ENCODE measurements at regions not wholly inside any gene's neighbourhood (a gene's known extent, or its start where the extent isn't known, plus 50 kb on each side); places are given as distances from the start of the nearest gene placed in this dataset.

DNA sequence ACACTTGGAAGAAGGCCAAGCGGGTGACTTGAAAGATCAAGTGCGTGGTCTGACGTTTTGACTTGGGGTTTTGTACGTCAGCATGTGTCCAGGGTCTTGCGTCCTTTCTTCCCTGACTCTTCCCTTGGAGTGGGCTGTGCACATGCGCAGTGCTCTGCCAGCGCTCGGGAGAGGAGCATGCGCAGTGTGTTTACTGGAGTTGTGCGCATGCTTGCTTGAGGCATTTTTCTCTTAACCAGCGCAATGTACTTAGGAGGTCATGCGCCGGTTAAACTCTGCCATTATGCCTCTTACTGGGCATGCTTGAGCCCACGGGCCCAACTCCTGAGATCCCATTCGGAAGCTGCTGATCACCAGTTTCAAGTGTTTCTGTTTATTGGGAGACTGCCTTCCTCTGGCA is 242.5 kb upstream of the AJAP1 start:
- H4K5ac ChIP-seq (ENCODE audit: low read depth, low read length): no peak overlapping the region
- H2BK120ac ChIP-seq (ENCODE audit: low read depth, low read length): no peak overlapping the region
- H3K4me1 ChIP-seq (ENCODE audit: control insufficient read depth, insufficient read depth, low read length): no peaks in the 10 kb centered on the region
- H3K79me1 ChIP-seq (ENCODE audit: low read depth in 1 of 2, low read length in 2 of 2): no peaks in the 10 kb centered on the region
- no peak overlapping the region for H3K4me2 ChIP-seq (ENCODE audit: low read depth, low read length)
- no peak overlapping the region for H3K9ac ChIP-seq (ENCODE audit: low read depth, low read length)
- no peak overlapping the region for H2AK5ac ChIP-seq (ENCODE audit: low read depth, low read length)
- H4K91ac ChIP-seq (ENCODE audit: insufficient read depth, low read depth, low read length): no peak overlapping the region
- TF ChIP-seq MAFK (IDR thresholded peaks at IDR 0.05; ENCODE audit: low read depth, low read length) (no peak), MXI1 (IDR thresholded peaks at IDR 0.05; ENCODE audit: borderline replicate concordance, low read depth, low read length) (no peak), BHLHE40 (IDR thresholded peaks at IDR 0.05; ENCODE audit: low read depth, low read length) (no peak), CEBPB (IDR thresholded peaks at IDR 0.05; ENCODE audit: low read depth, low read length) (no peak), NFE2L2 (IDR thresholded peaks at IDR 0.05; ENCODE audit: low read depth, low read length) (no peak), POLR2A (IDR thresholded peaks at IDR 0.05; ENCODE audit: low read depth, low read length) (no peak), FOS (IDR thresholded peaks at IDR 0.05; ENCODE audit: low read depth, low read length) (no peak)
- TF ChIP-seq, protein P1, sequence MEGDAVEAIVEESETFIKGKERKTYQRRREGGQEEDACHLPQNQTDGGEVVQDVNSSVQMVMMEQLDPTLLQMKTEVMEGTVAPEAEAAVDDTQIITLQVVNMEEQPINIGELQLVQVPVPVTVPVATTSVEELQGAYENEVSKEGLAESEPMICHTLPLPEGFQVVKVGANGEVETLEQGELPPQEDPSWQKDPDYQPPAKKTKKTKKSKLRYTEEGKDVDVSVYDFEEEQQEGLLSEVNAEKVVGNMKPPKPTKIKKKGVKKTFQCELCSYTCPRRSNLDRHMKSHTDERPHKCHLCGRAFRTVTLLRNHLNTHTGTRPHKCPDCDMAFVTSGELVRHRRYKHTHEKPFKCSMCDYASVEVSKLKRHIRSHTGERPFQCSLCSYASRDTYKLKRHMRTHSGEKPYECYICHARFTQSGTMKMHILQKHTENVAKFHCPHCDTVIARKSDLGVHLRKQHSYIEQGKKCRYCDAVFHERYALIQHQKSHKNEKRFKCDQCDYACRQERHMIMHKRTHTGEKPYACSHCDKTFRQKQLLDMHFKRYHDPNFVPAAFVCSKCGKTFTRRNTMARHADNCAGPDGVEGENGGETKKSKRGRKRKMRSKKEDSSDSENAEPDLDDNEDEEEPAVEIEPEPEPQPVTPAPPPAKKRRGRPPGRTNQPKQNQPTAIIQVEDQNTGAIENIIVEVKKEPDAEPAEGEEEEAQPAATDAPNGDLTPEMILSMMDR (conservative IDR thresholded peaks at IDR 0.05; ENCODE audit: low read depth, low read length): no peak
- TF ChIP-seq, protein P2, sequence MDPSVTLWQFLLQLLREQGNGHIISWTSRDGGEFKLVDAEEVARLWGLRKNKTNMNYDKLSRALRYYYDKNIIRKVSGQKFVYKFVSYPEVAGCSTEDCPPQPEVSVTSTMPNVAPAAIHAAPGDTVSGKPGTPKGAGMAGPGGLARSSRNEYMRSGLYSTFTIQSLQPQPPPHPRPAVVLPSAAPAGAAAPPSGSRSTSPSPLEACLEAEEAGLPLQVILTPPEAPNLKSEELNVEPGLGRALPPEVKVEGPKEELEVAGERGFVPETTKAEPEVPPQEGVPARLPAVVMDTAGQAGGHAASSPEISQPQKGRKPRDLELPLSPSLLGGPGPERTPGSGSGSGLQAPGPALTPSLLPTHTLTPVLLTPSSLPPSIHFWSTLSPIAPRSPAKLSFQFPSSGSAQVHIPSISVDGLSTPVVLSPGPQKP (IDR thresholded peaks at IDR 0.05; ENCODE audit: borderline replicate concordance, low read depth, low read length): no peak
- H2BK20ac ChIP-seq (ENCODE audit: low read depth, low read length): no peak overlapping the region
- H3K18ac ChIP-seq (ENCODE audit: low read depth, low read length): no peak overlapping the region
- CTCF ChIA-PET: no interaction called here
- H4K8ac ChIP-seq (ENCODE audit: low read depth in 2 of 2, low read length in 2 of 2): no peak overlapping the region
- no peak overlapping the region for H3K27ac ChIP-seq (ENCODE audit: insufficient read depth, low read length)
- no peak overlapping the region for H2AFZ ChIP-seq (replicated peaks; ENCODE audit: low read length, poor library complexity)
- no TSS peak for BruUV-seq (replicated peaks)
- no peaks in the 10 kb centered on the region for H3K36me3 ChIP-seq (ENCODE audit: control insufficient read depth, insufficient read depth, low read length)
- dilution Hi-C loops (cut with HindIII; ENCODE audit: low sequenced_read_pairs, unreplicated experiment): no loop called here
- no peak overlapping the region for H3K14ac ChIP-seq (replicated peaks; ENCODE audit: low read depth, low read length)
- in situ Hi-C loops (cut with MboI; ENCODE audit: low sequenced_read_pairs): no loop called here
- no peak overlapping the region for H2BK5ac ChIP-seq (ENCODE audit: low read depth, low read length, poor library complexity, severe bottlenecking)
- POLR2A ChIA-PET (ENCODE audit: unreplicated experiment): no interaction called here
- no peak overlapping the region for H2BK15ac ChIP-seq (ENCODE audit: low read depth, low read length)
- no peaks in the 10 kb centered on the region for H3K9me1 ChIP-seq (ENCODE audit: insufficient read depth, low read length)
- no peak overlapping the region for H3K23ac ChIP-seq (ENCODE audit: low read depth, low read length)
- no peak overlapping the region for H3K4ac ChIP-seq (ENCODE audit: low read depth, low read length)
- ATAC-seq (ENCODE audit: low read depth) (no peak), DNase-seq (no peak)
- intact Hi-C loops (cut with micrococcal nuclease): no loop called here
- H3K9me3 ChIP-seq (ENCODE audit: control insufficient read depth, insufficient read depth, low read length): peaks cover 27% of the 10 kb centered on the region
- H4K20me1 ChIP-seq (ENCODE audit: insufficient read depth, low read length): no peaks in the 10 kb centered on the region
- H3K4me3 ChIP-seq (ENCODE audit: insufficient read depth, low read depth, low read length): no peak overlapping the region
- H3K27me3 ChIP-seq (ENCODE audit: control insufficient read depth, insufficient read depth, low read length): no peaks in the 10 kb centered on the region
- 73% methylated on average over 10 of the region's 15 CpGs; no CpG with 5 or more reads in 1 of the 2 experiments for WGBS, 2 experiments (ENCODE audit: extremely low coverage in 2 of 2, insufficient read length in 1 of 2)
- no peak overlapping the region for H3K56ac ChIP-seq (ENCODE audit: extremely low read depth, insufficient read depth, low read length)
- H2AK9ac ChIP-seq (replicated peaks; ENCODE audit: low read depth, low read length, poor library complexity): no peak overlapping the region
